ENCODE measurements at regions not wholly inside any gene's neighbourhood (a gene's known extent, or its start where the extent isn't known, plus 50 kb on each side); places are given as distances from the start of the nearest gene placed in this dataset.
"Not testable (repeated sequence)": the region's sequence is repeated elsewhere in the genome, so short reads cannot be mapped to it uniquely, and the experiment has no call there.

GRCh38 chr1:148352470-148353053 lies 130.5 kb downstream of the PPIAL4G start:
- Histone ChIP-seq H3K4me1 (ENCODE audit: control extremely low read depth in 1 of 4, control insufficient read depth in 4 of 4, insufficient read depth in 4 of 4, low read length in 3 of 4) (peaks cover 0 to 22% (median 12%) of the 10 kb centered on the region in 4 experiments), H3K9me3 (ENCODE audit: control extremely low read depth in 1 of 5, control insufficient read depth in 4 of 5, insufficient read depth in 2 of 5, low read depth in 1 of 5, low read length in 4 of 5) (peaks cover 0 to 2% (median 0%) of the 10 kb centered on the region in 5 experiments), H3K4me3 (ENCODE audit: control insufficient read depth in 1 of 7, extremely low read depth in 1 of 7, insufficient read depth in 4 of 7, low read depth in 2 of 7, low read length in 6 of 7) (no peak overlapping the region), H3K27ac (ENCODE audit: insufficient read depth in 1 of 2, low read depth in 1 of 2, low read length in 2 of 2, poor library complexity in 1 of 2, severe bottlenecking in 2 of 2) (no peak overlapping the region), H3K27me3 (replicated peaks in 2 of 5; ENCODE audit: control insufficient read depth in 4 of 5, insufficient read depth in 5 of 5, low read length in 4 of 5) (peaks cover 9 to 23% (median 15%) of the 10 kb centered on the region in 5 experiments), H3K36me3 (ENCODE audit: control insufficient read depth in 4 of 4, insufficient read depth in 4 of 4, low read length in 3 of 4) (no peaks in the 10 kb centered on the region)
- WGBS (ENCODE audit: insufficient coverage) = 81% methylated on average over 5 of the region's 8 CpGs
- ChIA-PET CTCF (interaction anchor here (3.3 kb wide), 1 partner anchor 19 kb away, joined by 13 read pairs; no protein-coding TSS in a partner anchor), POLR2A (no interaction called here)
- no peak for DNase-seq

- Histone ChIP-seq H3K27me3 (replicated peaks in 2 of 5; ENCODE audit: control insufficient read depth in 4 of 5, insufficient read depth in 5 of 5, low read length in 4 of 5) (peaks cover 0 to 8% (median 0%) of the 10 kb centered on the region in 5 experiments), H3K4me3 (ENCODE audit: control insufficient read depth in 1 of 7, extremely low read depth in 1 of 7, insufficient read depth in 4 of 7, low read depth in 2 of 7, low read length in 6 of 7) (no peak overlapping the region), H3K27ac (ENCODE audit: insufficient read depth in 1 of 2, low read depth in 1 of 2, low read length in 2 of 2, poor library complexity in 1 of 2, severe bottlenecking in 2 of 2) (no peak overlapping the region), H3K36me3 (ENCODE audit: control insufficient read depth in 4 of 4, insufficient read depth in 4 of 4, low read length in 3 of 4) (no peaks in the 10 kb centered on the region), H3K4me1 (ENCODE audit: control extremely low read depth in 1 of 4, control insufficient read depth in 4 of 4, insufficient read depth in 4 of 4, low read length in 3 of 4) (peaks cover 0 to 9% (median 1%) of the 10 kb centered on the region in 4 experiments), H3K9me3 (ENCODE audit: control extremely low read depth in 1 of 5, control insufficient read depth in 4 of 5, insufficient read depth in 2 of 5, low read depth in 1 of 5, low read length in 4 of 5) (no peaks in the 10 kb centered on the region)
- ChIA-PET POLR2A (no interaction called here), CTCF (interaction anchor here (1.1 to 1.9 kb wide), 3 partner anchors 7 to 11 kb away, joined by 4 to 5 read pairs (median 4); no protein-coding TSS in a partner anchor)
- DNase-seq = no peak
Measured at GRCh38 chr1:148347781-148348180, 135.3 kb downstream of the PPIAL4G start.

GRCh38 chr1:148345659-148346151 lies 137.4 kb downstream of the PPIAL4G start:
- H3K36me3 ChIP-seq (ENCODE audit: control insufficient read depth in 4 of 4, insufficient read depth in 4 of 4, low read length in 3 of 4); H3K4me3 ChIP-seq (ENCODE audit: control insufficient read depth in 1 of 7, extremely low read depth in 1 of 7, insufficient read depth in 4 of 7, low read depth in 2 of 7, low read length in 6 of 7); H3K4me1 ChIP-seq (ENCODE audit: control extremely low read depth in 1 of 4, control insufficient read depth in 4 of 4, insufficient read depth in 4 of 4, low read length in 3 of 4); H3K9me3 ChIP-seq (ENCODE audit: control extremely low read depth in 1 of 5, control insufficient read depth in 4 of 5, insufficient read depth in 2 of 5, low read depth in 1 of 5, low read length in 4 of 5); H3K27ac ChIP-seq (ENCODE audit: insufficient read depth in 1 of 2, low read depth in 1 of 2, low read length in 2 of 2, poor library complexity in 1 of 2, severe bottlenecking in 2 of 2); H3K27me3 ChIP-seq (replicated peaks in 2 of 5; ENCODE audit: control insufficient read depth in 4 of 5, insufficient read depth in 5 of 5, low read length in 4 of 5): not testable (repeated sequence)
- CTCF ChIA-PET = interaction anchor here (0.9 to 1.8 kb wide), 3 partner anchors 9 to 33 kb away, joined by 3 to 11 read pairs (median 7); no protein-coding TSS in a partner anchor
- POLR2A ChIA-PET = interaction anchor here (1.2 kb wide), 1 partner anchor 9 kb away, joined by 3 read pairs; no protein-coding TSS in a partner anchor
- WGBS (ENCODE audit: insufficient coverage) = 0% methylated on average over 2 of the region's 3 CpGs
- peak in 2 of 3 donors; percentile 58 to 60 for DNase-seq

GRCh38 chr1:148344651-148345050 lies 138.5 kb downstream of the PPIAL4G start:
- H3K4me3 ChIP-seq (ENCODE audit: control insufficient read depth in 1 of 7, extremely low read depth in 1 of 7, insufficient read depth in 4 of 7, low read depth in 2 of 7, low read length in 6 of 7); H3K27ac ChIP-seq (ENCODE audit: insufficient read depth in 1 of 2, low read depth in 1 of 2, low read length in 2 of 2, poor library complexity in 1 of 2, severe bottlenecking in 2 of 2); H3K4me1 ChIP-seq (ENCODE audit: control extremely low read depth in 1 of 4, control insufficient read depth in 4 of 4, insufficient read depth in 4 of 4, low read length in 3 of 4); H3K9me3 ChIP-seq (ENCODE audit: control extremely low read depth in 1 of 5, control insufficient read depth in 4 of 5, insufficient read depth in 2 of 5, low read depth in 1 of 5, low read length in 4 of 5); DNase-seq; H3K36me3 ChIP-seq (ENCODE audit: control insufficient read depth in 4 of 4, insufficient read depth in 4 of 4, low read length in 3 of 4); H3K27me3 ChIP-seq (replicated peaks in 2 of 5; ENCODE audit: control insufficient read depth in 4 of 5, insufficient read depth in 5 of 5, low read length in 4 of 5); POLR2A ChIA-PET: not testable (repeated sequence)
- CTCF ChIA-PET = interaction anchor here (0.9 to 1.5 kb wide), 2 partner anchors 8 to 32 kb away, joined by 3 to 11 read pairs; no protein-coding TSS in a partner anchor
- no CpG with 5 or more reads among the region's 2 CpGs for WGBS (ENCODE audit: insufficient coverage)

- H3K4me3 ChIP-seq (ENCODE audit: control insufficient read depth in 1 of 7, extremely low read depth in 1 of 7, insufficient read depth in 4 of 7, low read depth in 2 of 7, low read length in 6 of 7); DNase-seq; H3K27ac ChIP-seq (ENCODE audit: insufficient read depth in 1 of 2, low read depth in 1 of 2, low read length in 2 of 2, poor library complexity in 1 of 2, severe bottlenecking in 2 of 2); POLR2A ChIA-PET; H3K9me3 ChIP-seq (ENCODE audit: control extremely low read depth in 1 of 5, control insufficient read depth in 4 of 5, insufficient read depth in 2 of 5, low read depth in 1 of 5, low read length in 4 of 5); CTCF ChIA-PET; H3K27me3 ChIP-seq (replicated peaks in 2 of 5; ENCODE audit: control insufficient read depth in 4 of 5, insufficient read depth in 5 of 5, low read length in 4 of 5); H3K36me3 ChIP-seq (ENCODE audit: control insufficient read depth in 4 of 4, insufficient read depth in 4 of 4, low read length in 3 of 4): not testable (repeated sequence)
- no CpG with 5 or more reads among the region's 1 CpG for WGBS (ENCODE audit: insufficient coverage)
- peaks cover 0 to 11% (median 6%) of the 10 kb centered on the region in 4 experiments for H3K4me1 ChIP-seq (ENCODE audit: control extremely low read depth in 1 of 4, control insufficient read depth in 4 of 4, insufficient read depth in 4 of 4, low read length in 3 of 4)
Measured at GRCh38 chr1:148341729-148342128, 141.4 kb downstream of the PPIAL4G start.

GRCh38 chr1:148336121-148336918 lies 146.8 kb downstream of the PPIAL4G start:
- ChIA-PET POLR2A (interaction anchor here (0.9 to 2.7 kb wide), 6 partner anchors 9 to 186 kb away, joined by 3 to 17 read pairs (median 3); no protein-coding TSS in a partner anchor), CTCF (interaction anchor here (0.9 to 2.3 kb wide), 5 partner anchors 9 to 36 kb away, joined by 4 to 11 read pairs (median 4); no protein-coding TSS in a partner anchor)
- not testable (repeated sequence) for H3K36me3 ChIP-seq (ENCODE audit: control insufficient read depth in 4 of 4, insufficient read depth in 4 of 4, low read length in 3 of 4); H3K27me3 ChIP-seq (replicated peaks in 2 of 5; ENCODE audit: control insufficient read depth in 4 of 5, insufficient read depth in 5 of 5, low read length in 4 of 5); H3K9me3 ChIP-seq (ENCODE audit: control extremely low read depth in 1 of 5, control insufficient read depth in 4 of 5, insufficient read depth in 2 of 5, low read depth in 1 of 5, low read length in 4 of 5)
- H3K4me3 ChIP-seq (ENCODE audit: control insufficient read depth in 1 of 7, extremely low read depth in 1 of 7, insufficient read depth in 4 of 7, low read depth in 2 of 7, low read length in 6 of 7) = peak overlapping the region in 3 of 7 experiments; percentile 25 to 55 (median 52)
- DNase-seq = peak; percentile 42 to 75 (median 68)
- peaks cover 6 to 40% (median 32%) of the 10 kb centered on the region in 4 experiments for H3K4me1 ChIP-seq (ENCODE audit: control extremely low read depth in 1 of 4, control insufficient read depth in 4 of 4, insufficient read depth in 4 of 4, low read length in 3 of 4)
- peak overlapping the region in 1 of 2 experiments; percentile 22 for H3K27ac ChIP-seq (ENCODE audit: insufficient read depth in 1 of 2, low read depth in 1 of 2, low read length in 2 of 2, poor library complexity in 1 of 2, severe bottlenecking in 2 of 2)
- 0% methylated on average over 2 of the region's 5 CpGs for WGBS (ENCODE audit: insufficient coverage)

All from common myeloid progenitor, CD34-positive (primary cell).